Epithelial cell of esophagus (primary cell): ENCODE measurements at regions not wholly inside any gene's neighbourhood (a gene's known extent, or its start where the extent isn't known, plus 50 kb on each side); places are given as distances from the start of the nearest gene placed in this dataset.
"Not testable (repeated sequence)": the region's sequence is repeated elsewhere in the genome, so short reads cannot be mapped to it uniquely, and the experiment has no call there.

Experiments
- DNase-seq: peaks from one replicate; pipeline ENCODE4 v3.0.0; 2010; ENCODE audit warnings: low read depth
- H3K4me3 ChIP-seq: 2 replicates; pipeline ENCODE4 v1.5.1; 2011; ENCODE audit warnings: mild to moderate bottlenecking, low read length, control low read depth
- TF ChIP-seq, protein P1 (sequence below): IDR thresholded peaks from 2 replicates; pipeline ENCODE4 v1.5.1; 2011; ENCODE audit warnings: low read depth, mild to moderate bottlenecking, low read length, control low read depth, inconsistent platforms; ENCODE audit not compliant: insufficient read depth; ENCODE audit errors: missing control alignments

- TF ChIP-seq, protein P1, sequence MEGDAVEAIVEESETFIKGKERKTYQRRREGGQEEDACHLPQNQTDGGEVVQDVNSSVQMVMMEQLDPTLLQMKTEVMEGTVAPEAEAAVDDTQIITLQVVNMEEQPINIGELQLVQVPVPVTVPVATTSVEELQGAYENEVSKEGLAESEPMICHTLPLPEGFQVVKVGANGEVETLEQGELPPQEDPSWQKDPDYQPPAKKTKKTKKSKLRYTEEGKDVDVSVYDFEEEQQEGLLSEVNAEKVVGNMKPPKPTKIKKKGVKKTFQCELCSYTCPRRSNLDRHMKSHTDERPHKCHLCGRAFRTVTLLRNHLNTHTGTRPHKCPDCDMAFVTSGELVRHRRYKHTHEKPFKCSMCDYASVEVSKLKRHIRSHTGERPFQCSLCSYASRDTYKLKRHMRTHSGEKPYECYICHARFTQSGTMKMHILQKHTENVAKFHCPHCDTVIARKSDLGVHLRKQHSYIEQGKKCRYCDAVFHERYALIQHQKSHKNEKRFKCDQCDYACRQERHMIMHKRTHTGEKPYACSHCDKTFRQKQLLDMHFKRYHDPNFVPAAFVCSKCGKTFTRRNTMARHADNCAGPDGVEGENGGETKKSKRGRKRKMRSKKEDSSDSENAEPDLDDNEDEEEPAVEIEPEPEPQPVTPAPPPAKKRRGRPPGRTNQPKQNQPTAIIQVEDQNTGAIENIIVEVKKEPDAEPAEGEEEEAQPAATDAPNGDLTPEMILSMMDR = peak; percentile 8
- no peak overlapping the region for H3K4me3 ChIP-seq
- DNase-seq = peak; percentile 87
Observed at GRCh38 chr12:67091204-67091603, 178.0 kb upstream of the CAND1 start.

GRCh38 chr12:67091678-67092077 is 177.5 kb upstream of the CAND1 start:
- peak; percentile 80 for DNase-seq
- TF ChIP-seq, protein P1 = no peak
- H3K4me3 ChIP-seq = no peak overlapping the region

- not testable (repeated sequence) for H3K4me3 ChIP-seq, DNase-seq
Observed at GRCh38 chr12:67092934-67093333, 176.2 kb upstream of the CAND1 start.

DNA sequence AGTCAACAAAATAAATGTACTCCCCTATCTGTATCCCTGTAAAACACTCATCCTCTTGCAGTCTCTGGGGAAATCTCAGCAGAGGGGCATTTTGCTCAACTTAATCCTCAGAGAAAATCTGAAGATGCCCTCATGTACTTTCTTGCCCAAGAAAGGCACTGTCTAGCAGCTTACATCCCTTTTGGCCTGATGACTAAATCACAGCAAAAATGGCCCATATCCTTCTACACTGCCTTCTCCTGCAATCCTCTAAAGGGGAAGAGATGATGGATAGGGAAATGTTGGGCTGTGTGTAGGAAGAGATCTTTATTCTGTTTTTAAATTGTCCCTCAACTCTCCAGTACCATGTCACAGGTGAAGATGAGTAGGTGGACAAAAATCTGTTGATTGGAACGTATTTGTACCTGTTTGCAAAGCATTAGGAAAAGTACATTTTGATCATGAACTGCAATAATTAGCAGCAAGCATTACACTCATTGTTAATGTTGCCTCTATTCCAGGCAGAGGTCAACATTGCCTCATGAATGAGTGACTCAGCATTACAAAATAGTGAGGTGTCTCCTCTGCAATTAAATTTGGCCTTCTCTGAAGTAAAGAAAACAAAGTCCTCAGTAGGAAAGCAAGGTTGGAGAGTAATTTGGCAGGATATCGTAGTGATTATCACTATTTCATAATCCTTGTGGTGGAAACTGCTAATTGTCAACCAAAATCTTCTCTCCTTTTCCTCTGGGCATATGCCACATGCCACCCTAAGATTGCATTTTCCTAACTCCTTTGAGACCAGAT is 172.4 kb upstream of the CAND1 start:
- no peak overlapping the region for H3K4me3 ChIP-seq
- TF ChIP-seq, protein P1 = no peak
- peak; percentile 91 for DNase-seq

DNA sequence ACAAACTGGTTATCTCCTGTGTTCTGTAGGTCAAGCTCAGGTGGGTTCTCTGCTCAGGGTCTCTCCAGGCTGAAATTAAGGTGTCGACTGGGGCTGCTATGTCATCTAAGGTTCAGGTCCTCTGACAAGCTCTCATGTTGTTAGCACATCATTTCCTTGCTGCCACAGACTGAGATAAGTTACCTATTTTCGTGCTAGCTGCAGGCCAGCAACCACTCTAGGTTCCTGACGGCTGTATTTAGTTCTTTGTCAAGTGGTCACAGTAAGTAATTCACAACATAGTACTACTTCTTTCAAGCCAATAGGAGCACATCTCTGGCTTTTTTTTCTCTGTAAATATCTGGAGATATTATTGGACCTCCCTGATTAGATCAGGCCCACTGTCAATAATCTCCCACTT is 169.3 kb upstream of the CAND1 start:
- no peak overlapping the region for H3K4me3 ChIP-seq
- TF ChIP-seq, protein P1 = no peak
- DNase-seq = no peak

GRCh38 chr12:67103521-67103920 is 165.6 kb upstream of the CAND1 start:
- TF ChIP-seq, protein P1 = no peak
- no peak overlapping the region for H3K4me3 ChIP-seq
- DNase-seq = no peak

- TF ChIP-seq, protein P1 = no peak
- H3K4me3 ChIP-seq = no peak overlapping the region
- DNase-seq = no peak
Observed at GRCh38 chr12:67107235-67107634, 161.9 kb upstream of the CAND1 start.
